ENCODE measurements at regions not wholly inside any gene's neighbourhood (a gene's known extent, or its start where the extent isn't known, plus 50 kb on each side); places are given as distances from the start of the nearest gene placed in this dataset.
"Not testable (repeated sequence)": the region's sequence is repeated elsewhere in the genome, so short reads cannot be mapped to it uniquely, and the experiment has no call there.

DNA sequence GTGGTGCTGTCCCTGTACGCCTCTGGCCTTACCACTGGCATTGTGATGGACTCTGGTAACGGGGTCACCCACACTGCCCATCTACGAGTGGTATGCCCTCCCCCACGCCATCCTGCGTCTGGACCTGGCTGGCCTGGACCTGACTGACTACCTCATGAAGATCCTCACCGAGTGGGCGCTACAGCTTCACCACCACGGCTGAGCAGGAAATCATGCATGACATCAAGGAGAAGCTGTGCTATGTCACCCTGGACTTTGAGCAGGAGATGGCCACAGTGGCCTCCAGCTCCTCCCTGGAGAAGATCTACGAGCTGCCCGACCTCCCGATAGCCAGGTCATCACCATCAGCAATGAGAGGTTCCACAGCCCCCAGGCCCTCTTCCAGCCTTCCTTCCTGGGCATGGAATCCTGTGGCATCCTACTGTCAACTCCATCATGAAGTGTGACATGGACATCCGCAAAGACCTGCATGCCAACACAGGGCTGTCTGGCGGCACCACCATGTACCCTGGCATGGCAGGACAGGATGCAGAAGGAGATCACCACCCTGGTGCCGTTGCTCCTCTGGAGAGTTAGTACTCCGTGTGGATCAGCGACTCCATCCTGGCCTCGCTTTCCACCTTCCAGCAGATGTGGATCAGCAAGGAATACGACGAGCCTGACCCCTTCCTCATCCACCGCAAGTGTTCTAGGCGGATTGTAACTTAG lies 434.2 kb upstream of the RGMB start:
- ATAC-seq: no peak
- no peak for DNase-seq

GRCh38 chr5:98341038-98342032 lies 432.1 kb upstream of the RGMB start:
- Histone ChIP-seq H3K4me1 (ENCODE audit: control insufficient read depth, insufficient read depth, low read length) (no peaks in the 10 kb centered on the region), H3K36me3 (ENCODE audit: control insufficient read depth, insufficient read depth, low read length) (no peaks in the 10 kb centered on the region), H3K27me3 (ENCODE audit: control insufficient read depth, insufficient read depth, low read length) (no peaks in the 10 kb centered on the region), H3K27ac (ENCODE audit: low read length) (no peak overlapping the region), H3K9me3 (ENCODE audit: control insufficient read depth, insufficient read depth, low read length) (peaks cover 3% of the 10 kb centered on the region), H3K4me3 (ENCODE audit: low read length) (no peak overlapping the region)
- no peak for DNase-seq
- Mint-ChIP-seq H3K36me3 (no peaks in the 10 kb centered on the region), H3K27ac (no peak overlapping the region), H3K9me3 (peaks cover 12 to 18% of the 10 kb centered on the region in 2 donors), H3K4me3 (no peak overlapping the region), H3K4me1 (no peaks in the 10 kb centered on the region), H3K27me3 (ENCODE audit: low read depth in 2 of 2) (no peaks in the 10 kb centered on the region)
- no peak for ATAC-seq
- WGBS (ENCODE audit: insufficient coverage): 78% methylated on average over 3 of the region's 4 CpGs
- intact Hi-C loops (cut with micrococcal nuclease): no loop called here
- TF ChIP-seq, protein P1, sequence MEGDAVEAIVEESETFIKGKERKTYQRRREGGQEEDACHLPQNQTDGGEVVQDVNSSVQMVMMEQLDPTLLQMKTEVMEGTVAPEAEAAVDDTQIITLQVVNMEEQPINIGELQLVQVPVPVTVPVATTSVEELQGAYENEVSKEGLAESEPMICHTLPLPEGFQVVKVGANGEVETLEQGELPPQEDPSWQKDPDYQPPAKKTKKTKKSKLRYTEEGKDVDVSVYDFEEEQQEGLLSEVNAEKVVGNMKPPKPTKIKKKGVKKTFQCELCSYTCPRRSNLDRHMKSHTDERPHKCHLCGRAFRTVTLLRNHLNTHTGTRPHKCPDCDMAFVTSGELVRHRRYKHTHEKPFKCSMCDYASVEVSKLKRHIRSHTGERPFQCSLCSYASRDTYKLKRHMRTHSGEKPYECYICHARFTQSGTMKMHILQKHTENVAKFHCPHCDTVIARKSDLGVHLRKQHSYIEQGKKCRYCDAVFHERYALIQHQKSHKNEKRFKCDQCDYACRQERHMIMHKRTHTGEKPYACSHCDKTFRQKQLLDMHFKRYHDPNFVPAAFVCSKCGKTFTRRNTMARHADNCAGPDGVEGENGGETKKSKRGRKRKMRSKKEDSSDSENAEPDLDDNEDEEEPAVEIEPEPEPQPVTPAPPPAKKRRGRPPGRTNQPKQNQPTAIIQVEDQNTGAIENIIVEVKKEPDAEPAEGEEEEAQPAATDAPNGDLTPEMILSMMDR (IDR thresholded peaks at IDR 0.05): no peak

More for the DNA sequence above, 434.2 kb upstream of the RGMB start:
- peaks cover 3% of the 10 kb centered on the region for H3K9me3 ChIP-seq (ENCODE audit: control insufficient read depth, insufficient read depth, low read length)
- no peaks in the 10 kb centered on the region for H3K36me3 Mint-ChIP-seq
- H3K4me1 ChIP-seq (ENCODE audit: control insufficient read depth, insufficient read depth, low read length): no peaks in the 10 kb centered on the region
- H3K4me1 Mint-ChIP-seq: no peaks in the 10 kb centered on the region
- WGBS (ENCODE audit: insufficient coverage): 91% methylated on average over 21 of the region's 21 CpGs
- H3K27me3 Mint-ChIP-seq (ENCODE audit: low read depth in 2 of 2): no peaks in the 10 kb centered on the region
- no peak overlapping the region for H3K27ac Mint-ChIP-seq
- intact Hi-C loops (cut with micrococcal nuclease): no loop called here
- H3K4me3 ChIP-seq (ENCODE audit: low read length): no peak overlapping the region
- no peak overlapping the region for H3K27ac ChIP-seq (ENCODE audit: low read length)
- peaks cover 11 to 12% of the 10 kb centered on the region in 2 donors for H3K9me3 Mint-ChIP-seq
- TF ChIP-seq, protein P1 (IDR thresholded peaks at IDR 0.05): no peak
- no peaks in the 10 kb centered on the region for H3K36me3 ChIP-seq (ENCODE audit: control insufficient read depth, insufficient read depth, low read length)
- no peaks in the 10 kb centered on the region for H3K27me3 ChIP-seq (ENCODE audit: control insufficient read depth, insufficient read depth, low read length)
- H3K4me3 Mint-ChIP-seq: no peak overlapping the region

DNA sequence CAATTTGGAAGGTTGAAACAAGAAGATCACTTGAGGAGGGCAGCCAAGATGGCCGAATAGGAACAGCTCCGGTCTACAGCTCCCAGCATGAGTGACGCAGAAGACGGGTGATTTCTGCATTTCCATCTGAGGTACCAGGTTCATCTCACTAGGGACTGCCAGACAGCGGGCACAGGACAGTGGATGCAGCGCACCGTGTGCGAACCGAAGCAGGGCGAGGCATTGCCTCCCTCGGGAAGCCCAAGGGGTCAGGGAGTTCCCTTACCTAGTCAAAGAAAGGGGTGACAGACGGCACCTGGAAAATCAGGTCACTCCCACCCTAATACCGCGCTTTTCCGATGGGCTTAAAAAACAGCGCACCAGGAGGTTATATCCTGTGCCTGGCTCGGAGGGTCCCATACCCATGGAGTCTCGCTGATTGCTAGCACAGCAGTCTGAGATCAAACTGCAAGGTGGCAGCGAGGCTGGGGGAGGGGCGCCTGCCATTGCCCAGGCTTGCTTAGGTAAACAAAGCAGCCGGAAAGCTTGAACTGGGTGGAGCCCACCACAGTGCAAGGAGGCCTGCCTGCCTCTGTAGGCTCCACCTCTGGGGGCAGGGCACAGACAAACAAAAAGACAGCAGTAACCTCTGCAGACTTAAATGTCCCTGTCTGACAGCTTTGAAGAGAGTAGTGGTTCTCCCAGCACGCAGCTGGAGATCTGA lies 430.4 kb upstream of the RGMB start:
- intact Hi-C loops (cut with micrococcal nuclease); H3K27ac ChIP-seq (ENCODE audit: low read length); H3K4me1 Mint-ChIP-seq: not testable (repeated sequence)

More for the DNA sequence above, 430.4 kb upstream of the RGMB start:
- not testable (repeated sequence) for H3K4me1 ChIP-seq (ENCODE audit: control insufficient read depth, insufficient read depth, low read length); H3K36me3 Mint-ChIP-seq; DNase-seq; H3K27ac Mint-ChIP-seq; H3K9me3 ChIP-seq (ENCODE audit: control insufficient read depth, insufficient read depth, low read length); ATAC-seq; H3K4me3 ChIP-seq (ENCODE audit: low read length); H3K27me3 ChIP-seq (ENCODE audit: control insufficient read depth, insufficient read depth, low read length); H3K36me3 ChIP-seq (ENCODE audit: control insufficient read depth, insufficient read depth, low read length); H3K4me3 Mint-ChIP-seq; H3K27me3 Mint-ChIP-seq (ENCODE audit: low read depth in 2 of 2)
- 94% methylated on average over 22 of the region's 22 CpGs for WGBS (ENCODE audit: insufficient coverage)
- peaks cover 12 to 18% of the 10 kb centered on the region in 2 donors for H3K9me3 Mint-ChIP-seq
